HG03175 (cell line): ENCODE measurements at regions not wholly inside any gene's neighbourhood (a gene's known extent, or its start where the extent isn't known, plus 50 kb on each side); places are given as distances from the start of the nearest gene placed in this dataset.

Experiments used
- ATAC-seq: cut with Tn5 transposase; IDR thresholded peaks from one replicate; pipeline ENCODE4 v1.9.1; 2021; ENCODE audit warnings: mild to moderate bottlenecking, moderate library complexity; ENCODE audit not compliant: unreplicated experiment

DNA sequence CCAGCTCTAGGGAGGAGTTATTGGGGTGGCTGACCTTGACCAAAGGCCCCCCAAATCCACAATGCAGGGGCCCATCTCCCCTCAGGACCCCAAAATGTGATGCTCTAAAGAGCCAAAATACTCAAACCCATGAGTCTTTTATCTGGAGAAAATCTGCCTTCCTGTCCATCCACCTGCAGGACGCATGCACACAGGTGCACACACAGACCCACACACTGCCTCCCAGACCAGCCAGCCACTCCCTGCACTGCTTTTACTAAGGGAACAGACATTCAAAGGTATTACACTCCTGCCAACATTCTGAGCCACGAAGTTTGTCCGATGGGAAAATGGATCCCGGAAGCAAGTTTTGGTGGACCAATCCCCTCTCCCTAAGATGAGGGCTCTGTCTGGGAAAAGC, 76.1 kb upstream of the CDH5 start:
- ATAC-seq: no peak

DNA sequence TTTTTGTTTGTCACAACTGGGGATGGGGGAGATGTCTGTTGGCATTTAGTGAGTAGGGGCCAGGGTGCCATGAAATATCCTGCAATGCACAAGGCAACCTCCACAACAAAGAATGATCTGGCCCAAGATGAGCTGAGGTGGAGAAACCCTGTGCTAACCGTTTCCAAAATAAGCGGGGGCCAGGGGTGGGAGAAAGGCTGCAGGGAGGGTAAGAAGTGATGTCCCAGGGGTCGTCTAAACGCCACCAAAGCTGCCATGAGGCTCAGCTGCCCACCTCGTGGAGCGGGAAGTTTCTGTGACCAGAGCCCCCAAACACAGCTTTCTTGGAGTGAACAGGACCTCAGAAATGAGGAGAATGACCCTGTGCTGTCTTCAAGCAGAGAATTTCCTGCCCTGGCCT, 76.5 kb upstream of the CDH5 start:
- no peak for ATAC-seq

DNA sequence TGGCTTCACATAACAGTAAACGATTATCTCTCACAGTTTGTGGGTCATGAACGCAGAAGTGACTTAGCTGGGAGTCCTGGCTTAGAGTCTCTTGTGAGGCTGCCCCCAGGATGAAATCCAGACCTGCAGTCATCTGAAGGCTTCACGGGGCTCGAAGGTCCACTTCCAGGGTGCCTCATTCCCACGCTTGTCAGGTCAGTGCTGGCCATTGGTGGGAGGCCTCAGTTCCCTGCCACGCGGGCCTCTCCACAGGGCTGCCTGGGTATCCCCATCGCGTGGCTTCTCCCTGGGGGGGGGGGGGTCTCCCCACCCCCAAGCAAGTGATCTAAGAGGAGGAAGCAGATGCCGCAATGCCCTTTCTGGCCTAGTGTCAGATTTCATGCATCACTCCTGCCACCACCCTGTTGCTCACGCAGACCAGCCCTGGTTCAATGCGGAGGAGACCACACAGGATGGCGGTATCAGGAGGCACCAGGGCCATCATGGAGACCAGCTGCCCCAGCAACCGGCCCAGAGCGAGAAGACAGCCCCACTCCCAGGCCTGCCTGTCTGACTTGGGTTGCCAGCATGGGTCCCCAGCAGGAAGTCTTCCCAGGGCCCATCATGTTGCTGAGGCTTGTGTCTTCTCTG, 77.3 kb upstream of the CDH5 start:
- no peak for ATAC-seq

DNA sequence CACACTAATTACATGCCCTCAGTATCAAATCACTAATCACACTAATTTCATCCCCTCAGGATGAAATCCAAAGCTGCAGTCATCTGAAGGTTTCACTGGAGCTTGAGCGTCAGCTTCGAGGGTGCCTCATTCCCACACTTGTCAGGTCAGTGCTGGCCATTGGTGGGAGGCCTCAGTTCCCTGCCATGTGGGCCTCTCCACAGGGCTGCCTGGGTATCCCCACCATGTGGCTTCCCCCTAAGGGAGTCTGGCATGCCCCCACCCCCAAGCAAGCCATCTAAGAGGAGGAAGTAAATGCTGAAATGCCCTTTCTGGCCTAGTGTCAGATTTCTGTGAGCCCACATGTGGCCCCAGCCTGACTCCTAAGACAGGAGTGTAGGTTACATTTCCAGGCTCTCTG, 78.6 kb upstream of the CDH5 start:
- no peak for ATAC-seq

DNA sequence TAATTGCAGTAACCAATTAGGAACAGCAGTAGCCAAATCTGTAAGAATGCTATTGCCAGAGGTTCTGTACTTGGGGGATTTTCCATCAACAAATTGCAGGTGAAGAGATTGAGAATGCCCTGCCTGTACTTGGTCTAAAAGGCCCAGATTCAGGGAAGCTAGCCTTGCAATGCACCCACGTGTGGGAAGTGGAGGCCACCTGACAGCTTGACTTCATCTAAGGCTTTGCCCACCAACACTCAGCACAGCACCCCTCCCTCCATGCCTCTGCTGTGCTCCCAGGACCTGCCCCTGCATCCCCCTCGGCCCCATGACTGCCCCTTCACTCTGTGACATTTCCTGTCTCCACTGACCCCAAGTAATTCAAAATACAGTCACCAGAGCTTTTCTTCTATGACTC, 79.1 kb upstream of the CDH5 start:
- no peak for ATAC-seq

DNA sequence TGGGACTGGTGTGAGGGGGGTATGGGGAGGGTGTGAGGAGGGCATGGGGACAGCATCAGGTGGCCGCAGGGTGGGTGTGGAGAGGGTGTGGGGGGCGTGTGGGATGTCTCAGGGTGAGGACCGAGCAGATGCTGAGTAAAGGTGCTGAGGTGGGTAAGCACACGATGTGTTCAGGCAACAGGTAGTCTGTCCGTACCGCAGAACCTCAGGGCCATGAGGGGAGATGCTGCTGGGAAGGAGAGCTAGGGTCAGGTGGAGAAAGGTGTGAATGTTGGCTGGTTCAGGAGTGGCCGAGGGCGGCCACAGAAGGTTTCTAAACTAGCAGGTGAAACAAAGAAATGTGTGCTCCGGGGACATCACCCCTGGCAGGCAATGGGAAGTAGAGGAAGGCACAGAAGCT, 80.0 kb upstream of the CDH5 start:
- no peak for ATAC-seq

DNA sequence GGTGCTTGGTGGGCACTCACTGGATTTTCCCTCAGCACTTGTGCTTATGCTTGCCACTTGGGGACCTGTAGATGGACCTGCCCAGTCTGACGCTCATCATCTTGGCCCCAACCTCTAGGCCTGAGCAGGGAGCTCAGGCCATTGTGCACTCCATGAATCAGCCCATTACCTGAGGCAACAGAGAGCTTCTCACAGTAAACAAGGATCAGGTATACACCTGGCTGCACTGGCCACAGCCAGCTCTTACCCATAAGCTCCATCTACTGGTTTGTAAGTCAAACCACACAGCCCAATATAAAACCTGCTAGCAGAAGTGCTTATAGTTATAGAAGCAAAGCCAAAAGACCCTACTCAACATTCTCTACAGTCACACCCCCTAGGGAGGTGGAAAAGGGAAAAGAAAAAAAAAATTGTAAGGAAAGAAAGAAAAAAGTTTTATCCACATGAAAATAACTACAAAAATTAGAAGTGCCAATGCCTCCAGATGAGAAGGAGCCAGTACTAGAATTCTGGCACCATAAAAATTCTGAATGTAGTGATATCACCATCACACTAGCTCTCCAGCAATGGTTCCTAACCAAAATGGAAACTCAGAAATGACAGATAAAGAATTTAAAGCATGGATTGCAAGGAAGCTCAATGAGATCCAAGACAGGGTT, 87.8 kb upstream of the CDH5 start:
- no peak for ATAC-seq

DNA sequence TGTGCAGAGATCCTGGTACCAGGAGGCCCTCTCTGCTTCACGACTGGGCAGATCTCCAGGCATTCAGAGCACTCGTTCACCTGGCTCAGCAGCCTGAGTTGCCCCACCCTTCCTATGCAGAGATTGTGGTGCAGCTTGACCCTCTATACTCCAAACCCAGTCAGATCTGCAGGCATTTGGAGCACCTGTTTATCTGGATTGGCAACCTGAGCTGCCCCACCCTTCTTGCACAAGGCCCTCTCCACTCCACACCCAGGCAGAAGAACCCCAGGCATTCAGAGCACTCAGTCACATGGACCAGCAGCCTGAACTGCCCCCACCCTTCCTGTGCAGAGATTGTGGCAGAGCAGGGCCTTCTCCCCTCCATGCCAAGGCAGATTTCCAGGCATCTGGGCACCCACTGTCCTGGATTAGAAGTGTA, 88.4 kb upstream of the CDH5 start:
- no peak for ATAC-seq

DNA sequence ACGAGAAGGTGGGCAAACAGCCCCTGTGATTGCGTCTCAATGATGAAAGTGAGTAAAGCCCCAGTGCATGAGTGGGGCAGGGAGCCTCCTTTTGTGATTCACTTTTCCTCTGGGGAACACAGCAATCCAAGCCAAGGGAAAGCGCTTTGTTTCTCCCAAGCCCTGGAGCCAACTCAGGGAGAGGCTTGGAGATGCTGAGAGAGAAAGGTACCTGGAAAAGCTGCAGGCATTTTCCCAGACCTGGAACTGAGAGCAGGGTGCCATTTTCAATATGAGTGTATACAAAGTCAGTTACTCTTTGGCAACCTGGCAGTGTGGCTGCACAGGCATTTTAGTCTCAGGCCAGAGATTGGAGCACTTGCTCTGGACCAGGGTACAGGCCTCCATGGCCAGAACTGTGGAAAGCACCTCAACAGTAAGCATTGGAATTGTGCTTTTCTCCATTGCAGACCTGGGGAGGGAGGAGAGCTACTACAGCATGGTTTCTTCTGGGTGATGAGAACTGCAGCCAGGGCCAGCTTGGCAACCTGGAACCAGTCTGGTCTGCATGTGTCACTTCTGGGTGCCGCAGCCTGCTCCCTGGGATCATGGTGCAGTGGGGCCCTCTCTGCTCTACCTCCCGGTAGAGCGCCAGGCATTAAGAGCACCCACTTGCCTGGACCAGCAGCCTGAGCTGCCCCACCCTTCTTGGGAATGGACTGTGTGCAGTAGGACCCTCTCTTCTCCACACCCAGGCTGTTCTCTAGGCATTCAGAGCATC, 89.0 kb upstream of the CDH5 start:
- no peak for ATAC-seq

DNA sequence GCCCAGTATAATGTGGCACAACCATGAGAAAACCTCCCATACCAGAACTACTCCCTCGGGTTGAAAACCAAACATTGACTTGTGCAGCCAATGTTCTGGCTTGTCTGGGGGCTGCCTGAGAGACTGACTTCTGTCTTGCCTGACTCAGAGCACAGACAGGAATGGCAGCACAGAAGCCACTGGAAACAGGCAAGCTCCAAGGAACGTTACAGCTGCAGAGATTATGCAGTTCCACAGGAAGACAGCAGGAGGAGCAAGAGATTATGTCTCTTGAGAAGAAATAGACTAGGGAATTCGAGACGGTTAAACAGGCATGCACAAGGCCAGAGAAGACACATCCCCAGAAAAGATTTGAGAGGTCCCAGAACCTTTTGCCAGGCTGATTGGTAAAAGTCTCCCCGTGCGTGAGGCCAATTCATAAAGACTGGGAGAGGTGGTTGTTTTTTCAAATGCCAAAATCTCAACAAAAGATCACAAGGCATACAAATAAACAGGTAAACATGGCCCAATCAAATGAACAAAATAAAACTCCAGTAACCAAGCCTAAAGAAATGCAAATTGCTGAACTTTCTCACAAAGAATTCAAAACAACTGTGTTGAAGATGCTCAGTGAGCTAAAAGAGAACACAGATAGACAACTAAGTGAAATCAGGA, 90.6 kb upstream of the CDH5 start:
- ATAC-seq: no peak

DNA sequence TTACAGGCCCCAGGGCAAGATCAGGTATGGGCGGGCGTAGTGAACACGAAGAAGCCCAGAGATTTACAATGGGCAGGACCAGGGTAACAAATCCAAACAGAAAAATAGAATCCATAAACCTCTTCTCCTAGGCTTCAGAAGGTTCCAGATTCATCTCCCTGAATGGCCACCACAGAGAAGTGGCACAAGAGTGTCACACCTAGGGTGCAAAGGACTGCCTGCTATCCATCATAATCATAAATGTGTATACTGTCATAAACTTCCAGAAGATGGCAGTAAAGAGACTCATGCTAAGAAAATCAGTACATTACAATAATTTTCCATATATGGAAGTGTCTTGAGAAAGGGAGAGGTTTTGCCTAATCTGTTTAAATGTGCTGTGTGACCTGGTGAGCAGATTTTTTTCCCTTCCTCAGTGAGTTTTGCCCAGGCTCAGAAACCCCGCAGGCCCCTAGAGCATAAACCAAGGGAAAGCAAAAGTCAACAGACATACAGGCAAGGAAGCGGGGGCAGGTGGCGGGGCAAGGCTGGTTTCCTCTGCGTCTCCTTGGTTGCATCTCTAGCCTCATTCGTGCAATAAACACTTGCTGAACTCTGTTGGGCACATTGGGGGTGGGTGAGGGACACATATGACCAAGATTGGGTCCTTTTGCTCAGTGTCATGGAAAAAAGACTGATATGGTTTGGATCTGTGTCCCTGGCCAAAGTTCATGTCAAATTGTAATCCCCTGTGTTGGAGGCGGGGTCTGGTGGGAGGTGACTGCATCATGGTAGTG, 92.0 kb upstream of the CDH5 start:
- ATAC-seq: no peak

DNA sequence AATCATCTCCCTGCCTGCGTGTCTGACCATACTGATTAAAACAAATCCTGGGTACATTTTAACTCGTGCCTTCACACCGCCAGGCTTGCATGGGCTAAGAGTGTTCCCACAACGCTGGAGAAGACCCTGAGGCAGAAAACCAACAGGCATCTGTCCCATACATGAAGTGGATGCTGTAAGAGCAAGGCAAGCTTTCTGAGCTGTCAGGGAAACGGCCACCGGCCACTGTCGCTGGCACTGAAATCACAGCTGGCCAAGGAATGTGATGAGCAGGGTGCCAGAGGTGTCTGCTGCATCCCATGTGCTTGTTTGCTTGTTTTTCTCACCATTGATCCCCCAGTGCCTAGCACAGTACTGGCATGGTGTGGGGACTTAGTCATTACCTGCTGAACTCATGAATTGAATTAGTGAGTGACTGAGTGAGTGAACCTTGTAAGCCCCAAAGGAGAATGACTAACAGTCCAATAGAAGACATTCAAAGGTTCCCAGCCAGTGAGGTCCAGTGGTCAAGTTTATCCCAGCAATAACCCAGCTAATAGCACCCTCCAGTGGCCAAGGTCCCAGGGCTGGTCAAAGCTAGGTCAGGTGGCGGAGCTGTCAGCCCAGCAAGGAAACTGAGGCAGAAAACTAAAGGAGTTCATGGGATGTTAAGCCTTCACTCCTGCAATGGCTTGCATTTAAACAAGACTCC, 92.7 kb upstream of the CDH5 start:
- ATAC-seq: no peak

DNA sequence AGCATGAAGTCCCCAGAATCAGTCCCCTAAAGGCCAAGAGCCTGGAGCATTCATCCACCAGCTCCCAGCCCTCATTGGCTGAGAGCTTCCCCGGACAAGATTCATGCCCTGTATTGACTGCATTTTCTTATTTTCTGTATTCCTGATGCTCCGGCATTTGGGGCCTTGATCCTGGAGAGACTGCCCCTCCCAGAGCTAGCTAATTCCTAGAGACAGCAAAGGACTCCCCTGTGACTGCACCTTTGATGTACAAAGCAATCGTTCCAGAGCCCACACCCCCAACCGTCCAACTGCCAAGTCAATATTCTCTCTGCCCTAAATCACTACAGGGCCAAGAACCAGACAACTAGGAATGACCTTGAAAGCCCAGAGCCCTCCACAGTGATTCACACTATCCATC, 93.4 kb upstream of the CDH5 start:
- ATAC-seq: no peak

DNA sequence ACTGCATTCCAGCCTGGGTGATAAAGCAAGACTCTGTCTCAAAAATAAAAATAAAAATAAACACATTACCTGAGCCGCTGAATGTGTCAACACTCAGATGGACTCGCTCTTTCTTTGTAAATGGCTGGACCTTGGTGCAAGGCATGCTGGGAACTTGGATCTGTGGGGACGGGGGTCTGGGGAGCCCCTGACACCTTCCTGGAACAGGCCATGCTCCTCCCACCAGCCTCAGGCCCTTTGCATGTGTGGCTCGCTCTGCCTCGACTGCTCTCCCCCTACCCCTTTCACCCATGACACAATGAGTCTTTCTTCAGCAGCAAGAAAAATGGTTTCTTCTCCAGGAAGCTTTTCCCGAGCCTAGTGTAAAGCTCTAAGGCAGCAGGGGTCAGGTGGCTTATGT, 94.0 kb upstream of the CDH5 start:
- no peak for ATAC-seq

DNA sequence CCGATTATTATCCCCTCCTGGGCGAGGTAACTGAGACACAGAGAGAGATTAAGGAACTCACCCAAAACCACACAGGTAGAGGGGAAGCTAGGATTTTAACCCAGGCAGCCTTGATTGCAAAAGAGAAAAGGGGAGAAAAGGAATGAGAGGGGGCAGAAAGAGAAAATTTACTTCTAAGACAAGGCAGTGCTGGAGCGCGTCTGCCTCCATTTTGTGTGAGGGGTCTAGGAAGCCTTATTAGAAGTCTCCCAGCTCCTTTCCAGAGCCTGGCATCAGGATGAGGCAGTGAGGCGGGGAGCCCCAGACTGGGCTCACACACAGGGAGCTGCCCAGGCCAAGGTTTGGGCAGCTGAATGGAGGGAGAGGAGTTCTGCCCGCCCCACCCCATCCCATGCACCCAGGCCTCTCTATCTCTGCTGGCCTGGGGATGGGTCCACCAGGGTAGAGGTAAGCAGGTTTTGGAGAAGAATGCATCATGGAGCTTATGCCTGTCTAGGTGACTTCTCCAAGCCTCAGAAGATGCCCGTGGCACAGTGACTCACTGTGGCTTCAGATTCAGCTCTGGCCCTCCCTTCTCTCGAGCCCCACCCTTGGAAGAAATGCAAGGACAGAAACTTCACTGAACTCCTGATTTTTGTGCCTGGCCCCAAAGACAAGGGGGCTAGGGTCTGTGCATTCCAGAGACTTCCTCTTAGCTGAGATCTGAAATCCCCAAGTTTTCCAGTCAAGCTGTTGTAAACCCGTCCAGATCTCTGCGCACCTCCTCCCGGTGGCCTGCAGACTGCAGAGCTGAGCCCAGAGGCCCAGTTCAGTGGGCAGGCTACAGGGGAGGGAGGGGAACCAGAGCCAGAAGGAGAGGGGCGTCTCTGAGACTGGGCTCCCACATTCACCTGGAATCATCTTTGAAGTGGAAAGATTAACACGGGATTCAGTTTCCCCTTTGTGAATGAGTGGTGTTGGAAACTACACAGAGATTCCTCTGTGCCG, 95.1 kb upstream of the CDH5 start:
- no peak for ATAC-seq

DNA sequence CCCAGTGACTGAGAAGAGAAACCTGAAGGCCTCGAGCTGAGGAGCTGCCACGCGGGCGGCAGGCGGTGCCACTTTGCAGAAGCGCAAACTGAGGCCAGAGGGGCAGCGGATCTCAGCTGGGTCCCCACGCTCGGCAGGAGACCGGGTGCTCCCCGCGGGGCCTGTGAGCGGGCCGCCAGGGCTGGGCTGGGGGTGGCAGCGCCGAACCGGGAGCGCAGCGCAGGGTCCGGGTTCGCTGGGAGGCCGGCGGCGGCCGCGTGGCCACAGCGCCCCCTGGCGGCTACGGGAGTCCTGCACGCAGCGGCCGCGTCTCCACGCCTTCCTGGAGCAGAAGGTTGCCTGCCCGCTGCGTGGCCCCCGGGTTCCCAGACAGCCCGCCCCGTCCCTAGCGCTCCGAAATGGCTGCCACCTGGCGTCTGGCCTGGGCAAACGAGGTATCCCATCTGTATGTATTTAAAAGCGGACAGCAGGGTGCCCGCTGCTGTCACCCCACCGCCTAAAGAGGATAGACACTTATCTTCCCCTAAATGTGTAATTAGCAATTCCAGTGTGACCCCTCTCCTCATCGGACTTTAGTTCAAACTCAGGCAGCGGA, 96.1 kb upstream of the CDH5 start:
- ATAC-seq: peak; percentile 59

DNA sequence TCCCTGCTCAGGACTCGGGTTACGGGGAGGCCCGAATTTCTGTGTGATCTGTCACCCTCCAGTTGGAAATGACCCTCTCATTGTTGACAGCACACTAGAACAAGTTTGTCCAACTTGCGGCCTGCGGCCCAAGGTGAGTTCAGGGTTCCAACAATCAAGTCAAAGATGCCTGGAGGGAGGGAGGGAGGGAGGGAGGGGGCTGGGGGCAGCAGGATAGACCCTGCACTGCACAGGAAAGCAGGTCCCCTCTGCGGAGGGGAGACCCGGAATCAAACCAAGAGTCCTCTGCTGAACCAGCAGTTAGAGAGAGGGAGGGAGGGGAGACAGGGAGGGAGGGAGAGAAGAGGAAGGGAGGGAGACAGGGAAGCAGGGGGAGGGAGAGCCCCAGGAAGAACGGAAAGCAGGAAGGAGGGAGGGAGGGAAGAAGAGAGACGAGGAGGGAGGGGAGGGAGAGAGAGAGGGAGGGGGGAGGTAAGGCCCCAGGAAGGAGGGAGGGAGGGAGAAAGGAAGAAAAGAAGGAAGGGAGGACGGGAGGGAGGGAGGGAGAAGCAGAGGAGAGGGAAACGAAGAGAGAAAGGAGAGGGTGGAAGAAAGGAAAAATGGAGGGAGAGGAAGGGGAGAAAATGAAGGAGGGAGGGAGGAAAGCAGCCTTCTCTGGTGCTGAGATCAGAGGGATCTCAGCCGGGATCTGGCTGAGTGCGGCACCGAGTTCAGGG, 96.7 kb upstream of the CDH5 start:
- ATAC-seq: no peak

DNA sequence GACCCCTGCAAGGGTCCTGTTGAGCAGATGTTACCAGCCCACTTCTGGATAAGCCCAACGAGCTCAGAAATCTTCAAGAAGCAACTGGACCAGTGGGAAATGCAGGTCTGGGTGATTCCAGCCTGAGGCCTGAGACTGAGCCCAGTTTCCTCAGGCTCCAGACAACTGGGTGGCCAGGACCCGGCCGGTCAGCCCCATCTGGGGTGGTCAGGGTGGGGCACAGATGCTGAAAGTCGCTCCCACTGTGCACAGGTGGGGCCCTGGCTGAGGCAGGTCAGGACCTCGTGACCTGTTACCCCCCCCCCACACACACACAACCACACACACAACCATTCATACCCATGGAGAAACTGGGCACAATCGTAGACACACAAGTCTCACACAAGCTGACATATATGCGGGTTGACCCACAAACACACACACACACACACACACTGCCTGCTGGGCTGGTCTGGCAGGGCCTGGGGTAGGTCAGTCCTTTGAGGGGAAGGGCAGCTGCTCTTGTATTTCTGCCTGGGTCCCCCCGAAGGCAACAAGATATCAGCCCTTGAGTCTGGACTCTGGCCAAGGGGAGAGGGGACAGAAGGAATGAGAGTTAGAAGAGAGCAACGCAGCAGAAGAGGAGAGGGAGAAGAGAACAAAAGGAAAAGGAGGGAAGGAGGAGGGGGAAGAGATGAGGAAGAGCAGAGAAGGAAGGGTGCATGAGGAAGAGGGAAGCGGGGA, 99.0 kb upstream of the CDH5 start:
- ATAC-seq: no peak
